ENCODE measurements at regions not wholly inside any gene's neighbourhood (a gene's known extent, or its start where the extent isn't known, plus 50 kb on each side); places are given as distances from the start of the nearest gene placed in this dataset.
"Not testable (repeated sequence)": the region's sequence is repeated elsewhere in the genome, so short reads cannot be mapped to it uniquely, and the experiment has no call there.

DNA sequence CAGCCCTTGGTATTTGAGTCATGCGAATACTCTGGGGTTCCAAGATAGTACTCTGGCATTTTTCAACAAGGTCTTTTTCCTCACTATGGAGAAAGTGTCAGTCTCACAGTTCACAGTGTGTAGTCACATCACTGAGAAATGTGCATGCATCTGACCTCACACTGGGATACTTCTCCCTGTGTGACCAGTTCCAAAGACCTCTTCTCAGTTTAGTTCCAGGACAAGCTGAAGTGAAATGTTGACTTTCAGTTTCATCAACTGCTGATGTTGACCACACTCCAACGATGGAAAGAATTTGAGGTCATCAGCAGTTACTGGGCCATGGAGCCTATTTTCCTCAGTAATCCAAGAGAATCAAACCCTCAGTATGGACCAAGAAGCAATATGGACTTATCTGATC is 55.1 kb upstream of the SOX11 start:
- H3K36me3 ChIP-seq (ENCODE audit: low read depth, missing control alignments); H3K9me3 ChIP-seq; H3K4me1 ChIP-seq; intact Hi-C loops (cut with DNase I; ENCODE audit: low total_unique reads); H3K4me3 ChIP-seq; H3K27me3 ChIP-seq; DNase-seq; H3K27ac ChIP-seq: not testable (repeated sequence)
- 89 to 91% methylated on average over 2 of the region's 2 CpGs for WGBS, 2 donors

Small RNA genes in the stretch of these regions (small RNA-seq; reads per million reads assigned to genes)
- gene RF00322 (0 reads per million in 2 donors), gene RNU6-649P (0 to 0.18 reads per million in 2 donors)
